H1 (cell line): ENCODE measurements at regions not wholly inside any gene's neighbourhood (a gene's known extent, or its start where the extent isn't known, plus 50 kb on each side); places are given as distances from the start of the nearest gene placed in this dataset.
"Not testable (repeated sequence)": the region's sequence is repeated elsewhere in the genome, so short reads cannot be mapped to it uniquely, and the experiment has no call there.

Experiments
- CTCF ChIP-seq, 3 experiments: IDR thresholded peaks; 1 replicate in 2 of 3; 2 replicates in 1 of 3; pipeline versions ENCODE4 v1.5.1 to v1.6.1; 2011; ENCODE audit warnings: low read length in 3 of 3, mild to moderate bottlenecking in 3 of 3, inconsistent platforms in 2 of 3, low read depth in 1 of 3, moderate library complexity in 1 of 3; ENCODE audit not compliant: insufficient read depth in 1 of 3; ENCODE audit errors: control extremely low read depth in 1 of 3
- JUN ChIP-seq: IDR thresholded peaks from 2 replicates; pipeline ENCODE4 v1.6.1; 2011; ENCODE audit warnings: low read depth, mild to moderate bottlenecking, improper control_type of control experiment, low read length
- USF2 ChIP-seq: IDR thresholded peaks from 2 replicates; pipeline ENCODE4 v1.6.1; 2011; ENCODE audit warnings: low read length, improper control_type of control experiment

DNA sequence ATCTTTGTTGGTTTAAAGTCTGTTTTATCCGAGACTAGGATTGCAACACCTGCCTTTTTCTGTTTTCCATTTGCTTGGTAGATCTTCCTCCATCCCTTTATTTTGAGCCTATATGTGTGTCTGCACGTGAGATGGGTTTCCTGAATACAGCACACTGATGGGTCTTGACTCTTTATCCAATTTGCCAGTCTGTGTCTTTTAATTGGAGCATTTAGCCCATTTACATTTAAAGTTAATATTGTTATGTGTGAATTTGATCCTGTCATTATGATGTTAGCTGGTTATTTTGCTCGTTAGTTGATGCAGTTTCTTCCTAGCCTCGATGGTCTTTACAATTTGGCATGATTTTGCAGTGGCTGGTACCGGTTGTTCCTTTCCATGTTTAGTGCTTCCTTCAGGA, 149.4 kb upstream of the MRPS22 start:
- TF ChIP-seq USF2; JUN; CTCF (IDR thresholded peaks at IDR 0.05; ENCODE audit: control extremely low read depth in 1 of 3, insufficient read depth in 1 of 3, low read depth in 1 of 3, low read length in 3 of 3): not testable (repeated sequence)
